DND-41 (cell line): ENCODE measurements at regions not wholly inside any gene's neighbourhood (a gene's known extent, or its start where the extent isn't known, plus 50 kb on each side); places are given as distances from the start of the nearest gene placed in this dataset.
"Not testable (repeated sequence)": the region's sequence is repeated elsewhere in the genome, so short reads cannot be mapped to it uniquely, and the experiment has no call there.

Source experiments
- ATAC-seq: fragments of 200-7000 bp; cut with Tn5 transposase; 3 replicates; pipeline ENCODE4 v1.9.1; 2021; ENCODE audit warnings: low read depth; ENCODE audit not compliant: insufficient read depth
- DNase-seq: peaks from one replicate; pipeline ENCODE4 v3.0.0-alpha.2; 2020
- H2AFZ ChIP-seq: 2 replicates; pipeline ENCODE4 v1.6.0; 2012; ENCODE audit warnings: low read depth, low read length
- H3K27ac ChIP-seq: 2 replicates; pipeline ENCODE4 v1.5.1; 2012; ENCODE audit warnings: low read length, inconsistent platforms
- H3K27me3 ChIP-seq: fragments of 200-600 bp; sonication (generic); 2 replicates; pipeline ENCODE4 v1.6.0; 2012; ENCODE audit warnings: low read length, mild to moderate bottlenecking, inconsistent platforms; ENCODE audit not compliant: insufficient read depth, poor library complexity
- H3K36me3 ChIP-seq: 2 replicates; pipeline ENCODE4 v1.5.1; 2012; ENCODE audit warnings: low read length, inconsistent platforms; ENCODE audit not compliant: insufficient read depth
- H3K4me1 ChIP-seq: 2 replicates; pipeline ENCODE4 v1.5.1; 2012; ENCODE audit warnings: mild to moderate bottlenecking, low read length; ENCODE audit not compliant: insufficient read depth
- H3K4me2 ChIP-seq: 2 replicates; pipeline ENCODE4 v1.6.0; 2012; ENCODE audit warnings: mild to moderate bottlenecking, moderate library complexity, low read length, inconsistent platforms; ENCODE audit not compliant: insufficient read depth
- H3K4me3 ChIP-seq, 2 experiments: fragments of 200-600 bp in 1 of 2; shearing (Covaris generic) in 1 of 2; 2 replicates each; pipeline ENCODE4 v1.5.1; 2012 to 2016; ENCODE audit warnings: inconsistent platforms in 2 of 2, low read length in 2 of 2, mild to moderate bottlenecking in 2 of 2, low read depth in 1 of 2, moderate library complexity in 1 of 2
- H3K79me2 ChIP-seq: 2 replicates; pipeline ENCODE4 v1.6.0; 2012; ENCODE audit warnings: low read length, inconsistent platforms; ENCODE audit not compliant: insufficient read depth
- H3K9ac ChIP-seq: 2 replicates; pipeline ENCODE4 v1.6.0; 2012; ENCODE audit warnings: low read depth, mild to moderate bottlenecking, inconsistent platforms, low read length, moderate library complexity
- H3K9me3 ChIP-seq: 2 replicates; pipeline ENCODE4 v1.5.1; 2012; ENCODE audit warnings: low read length, moderate library complexity, mild to moderate bottlenecking, inconsistent platforms; ENCODE audit not compliant: insufficient read depth, severe bottlenecking
- H4K20me1 ChIP-seq: 2 replicates; pipeline ENCODE4 v1.6.0; 2012; ENCODE audit warnings: low read length; ENCODE audit not compliant: insufficient read depth
- EZH2 ChIP-seq: IDR thresholded peaks from 3 replicates; pipeline ENCODE4 v1.6.1; 2012; ENCODE audit warnings: borderline replicate concordance, low read depth, mild to moderate bottlenecking, moderate library complexity, low read length, inconsistent platforms; ENCODE audit not compliant: severe bottlenecking
- TF ChIP-seq, protein P1 (sequence below): IDR thresholded peaks from 2 replicates; pipeline ENCODE4 v1.5.1; 2012; ENCODE audit warnings: borderline replicate concordance, low read length, moderate library complexity, mild to moderate bottlenecking; ENCODE audit not compliant: poor library complexity, severe bottlenecking; ENCODE audit errors: extremely low read depth

DNA sequence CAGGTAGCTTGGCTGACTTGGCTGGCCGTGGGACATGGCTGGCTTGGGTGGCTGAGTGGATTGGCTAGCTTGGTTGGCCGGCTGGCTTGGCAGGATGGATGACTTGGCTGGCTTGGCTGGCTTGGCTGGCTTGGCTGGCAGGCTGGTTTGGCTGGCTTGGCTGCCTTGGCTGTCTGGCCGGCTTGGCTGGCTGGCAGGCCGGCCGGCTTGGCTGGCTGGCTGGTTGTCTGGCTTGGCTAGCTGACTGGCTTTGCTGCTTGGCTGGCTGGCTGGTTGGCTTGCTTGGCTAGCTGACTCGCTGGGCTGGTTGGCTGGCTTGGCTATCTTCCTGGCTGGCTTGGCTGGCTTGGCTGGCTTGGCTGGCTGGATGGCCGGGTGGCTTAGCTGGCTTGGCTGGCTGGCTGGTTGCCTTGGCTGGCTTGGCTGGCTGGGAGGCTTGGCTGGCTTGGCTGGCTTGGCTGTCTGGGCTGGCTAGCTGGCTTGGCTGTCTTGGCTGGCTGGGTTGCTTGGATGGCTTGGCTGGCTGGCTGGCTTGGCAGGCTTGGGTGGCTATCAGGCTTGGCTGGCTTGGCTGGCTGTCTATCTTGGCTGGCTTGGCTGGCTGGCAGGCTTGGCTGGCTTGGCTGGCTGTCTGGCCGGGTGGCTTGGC lies 129.7 kb upstream of the FAM72C start:
- no peaks in the 10 kb centered on the region for H3K79me2 ChIP-seq
- H4K20me1 ChIP-seq = no peaks in the 10 kb centered on the region
- no peak overlapping the region for H3K4me2 ChIP-seq
- H3K9me3 ChIP-seq = peaks cover 10% of the 10 kb centered on the region
- TF ChIP-seq, protein P1, sequence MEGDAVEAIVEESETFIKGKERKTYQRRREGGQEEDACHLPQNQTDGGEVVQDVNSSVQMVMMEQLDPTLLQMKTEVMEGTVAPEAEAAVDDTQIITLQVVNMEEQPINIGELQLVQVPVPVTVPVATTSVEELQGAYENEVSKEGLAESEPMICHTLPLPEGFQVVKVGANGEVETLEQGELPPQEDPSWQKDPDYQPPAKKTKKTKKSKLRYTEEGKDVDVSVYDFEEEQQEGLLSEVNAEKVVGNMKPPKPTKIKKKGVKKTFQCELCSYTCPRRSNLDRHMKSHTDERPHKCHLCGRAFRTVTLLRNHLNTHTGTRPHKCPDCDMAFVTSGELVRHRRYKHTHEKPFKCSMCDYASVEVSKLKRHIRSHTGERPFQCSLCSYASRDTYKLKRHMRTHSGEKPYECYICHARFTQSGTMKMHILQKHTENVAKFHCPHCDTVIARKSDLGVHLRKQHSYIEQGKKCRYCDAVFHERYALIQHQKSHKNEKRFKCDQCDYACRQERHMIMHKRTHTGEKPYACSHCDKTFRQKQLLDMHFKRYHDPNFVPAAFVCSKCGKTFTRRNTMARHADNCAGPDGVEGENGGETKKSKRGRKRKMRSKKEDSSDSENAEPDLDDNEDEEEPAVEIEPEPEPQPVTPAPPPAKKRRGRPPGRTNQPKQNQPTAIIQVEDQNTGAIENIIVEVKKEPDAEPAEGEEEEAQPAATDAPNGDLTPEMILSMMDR = no peak
- TF ChIP-seq EZH2 = no peak
- H3K27me3 ChIP-seq = no peaks in the 10 kb centered on the region
- DNase-seq (peak; percentile 4), ATAC-seq (no peak)
- no peak overlapping the region for H3K27ac ChIP-seq
- H3K4me1 ChIP-seq = no peaks in the 10 kb centered on the region
- H2AFZ ChIP-seq = no peak overlapping the region
- no peak overlapping the region for H3K4me3 ChIP-seq
- no peak overlapping the region for H3K9ac ChIP-seq
- H3K36me3 ChIP-seq = no peaks in the 10 kb centered on the region

DNA sequence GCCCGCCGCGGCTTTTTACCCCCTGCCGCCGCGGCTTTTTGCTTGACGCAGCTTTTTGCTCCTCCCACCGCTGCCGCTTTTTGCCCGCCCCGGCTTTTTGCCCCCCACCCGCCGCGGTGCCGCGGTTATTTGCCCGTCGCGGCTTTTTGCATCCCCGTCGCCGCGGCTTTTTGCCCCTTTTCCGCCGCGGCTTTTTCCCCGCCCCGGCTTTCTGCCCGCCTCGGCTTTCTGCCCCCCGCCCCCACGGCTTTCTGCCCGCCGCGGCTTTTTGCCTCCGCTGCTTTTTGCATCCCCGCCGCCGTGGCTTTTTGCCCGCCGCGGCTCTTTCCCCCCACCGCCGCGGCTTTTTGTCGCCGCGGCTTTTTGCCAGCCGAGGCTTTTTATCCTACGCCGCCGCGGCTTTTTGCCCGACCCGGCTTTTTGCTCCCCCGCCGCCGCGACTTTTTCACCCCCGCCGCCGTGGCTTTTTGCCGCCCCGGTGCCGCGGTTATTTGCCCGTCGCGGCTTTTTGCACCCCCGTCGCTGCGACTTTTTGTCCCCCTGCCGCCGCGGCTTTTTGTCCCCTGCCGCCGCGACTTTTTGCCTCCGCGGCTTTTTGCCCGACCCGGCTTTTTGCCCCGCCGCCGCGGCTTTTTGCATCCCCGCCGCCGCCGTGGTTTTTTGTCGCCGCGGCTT lies 105.5 kb upstream of the FAM72C start:
- H4K20me1 ChIP-seq, H3K4me2 ChIP-seq, ATAC-seq, H2AFZ ChIP-seq, DNase-seq, H3K4me3 ChIP-seq, H3K36me3 ChIP-seq, H3K27ac ChIP-seq, H3K9me3 ChIP-seq, H3K4me1 ChIP-seq, H3K9ac ChIP-seq, H3K79me2 ChIP-seq, H3K27me3 ChIP-seq: not testable (repeated sequence)

DNA sequence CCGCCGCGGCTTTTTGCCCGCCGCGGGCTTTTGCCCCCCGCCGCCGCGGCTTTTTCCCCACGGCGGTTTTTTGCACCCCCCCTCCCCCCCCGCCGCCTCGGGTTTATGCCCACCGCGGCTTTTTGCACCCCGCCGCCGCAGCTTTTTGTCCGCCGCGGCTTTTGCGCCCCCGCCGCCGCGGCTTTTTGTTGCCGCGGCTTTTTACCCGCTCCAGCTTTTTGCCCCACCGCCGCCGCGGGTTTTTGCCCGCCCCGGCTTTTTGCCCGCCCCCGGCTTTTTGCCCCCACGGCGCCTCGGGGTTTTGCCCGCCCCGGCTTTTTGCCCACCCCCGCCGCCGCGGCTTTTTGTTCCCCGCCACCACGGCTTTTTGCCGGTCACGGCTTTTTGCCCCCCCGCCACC lies 104.9 kb upstream of the FAM72C start:
- ATAC-seq, H3K9ac ChIP-seq, H3K4me1 ChIP-seq, H3K27ac ChIP-seq, H3K36me3 ChIP-seq, H2AFZ ChIP-seq, H4K20me1 ChIP-seq, H3K79me2 ChIP-seq, H3K4me2 ChIP-seq, H3K27me3 ChIP-seq, H3K4me3 ChIP-seq, H3K9me3 ChIP-seq, DNase-seq: not testable (repeated sequence)

- H3K36me3 ChIP-seq, H3K27ac ChIP-seq, H4K20me1 ChIP-seq, ATAC-seq, H3K4me2 ChIP-seq, H2AFZ ChIP-seq, H3K79me2 ChIP-seq, H3K27me3 ChIP-seq, H3K4me1 ChIP-seq, H3K4me3 ChIP-seq, DNase-seq, H3K9me3 ChIP-seq, H3K9ac ChIP-seq: not testable (repeated sequence)
Observed at GRCh38 chr1:144070394-144071053, 98.7 kb upstream of the FAM72C start.

- ATAC-seq, H3K9ac ChIP-seq, H2AFZ ChIP-seq, H3K4me1 ChIP-seq, H3K4me3 ChIP-seq, H3K9me3 ChIP-seq, H3K27ac ChIP-seq, H3K27me3 ChIP-seq, DNase-seq, H3K36me3 ChIP-seq, H3K4me2 ChIP-seq, H4K20me1 ChIP-seq, H3K79me2 ChIP-seq: not testable (repeated sequence)
Observed at GRCh38 chr1:144067042-144067441, 95.3 kb upstream of the FAM72C start.

GRCh38 chr1:144066071-144066813 lies 94.5 kb upstream of the FAM72C start:
- not testable (repeated sequence) for H3K9me3 ChIP-seq, H3K36me3 ChIP-seq, H3K4me1 ChIP-seq, H3K9ac ChIP-seq, ATAC-seq, H3K4me2 ChIP-seq, H3K27me3 ChIP-seq, H3K79me2 ChIP-seq, H3K4me3 ChIP-seq, H2AFZ ChIP-seq, DNase-seq, H4K20me1 ChIP-seq, H3K27ac ChIP-seq
